ENCODE measurements at regions not wholly inside any gene's neighbourhood (a gene's known extent, or its start where the extent isn't known, plus 50 kb on each side); places are given as distances from the start of the nearest gene placed in this dataset.

DNA sequence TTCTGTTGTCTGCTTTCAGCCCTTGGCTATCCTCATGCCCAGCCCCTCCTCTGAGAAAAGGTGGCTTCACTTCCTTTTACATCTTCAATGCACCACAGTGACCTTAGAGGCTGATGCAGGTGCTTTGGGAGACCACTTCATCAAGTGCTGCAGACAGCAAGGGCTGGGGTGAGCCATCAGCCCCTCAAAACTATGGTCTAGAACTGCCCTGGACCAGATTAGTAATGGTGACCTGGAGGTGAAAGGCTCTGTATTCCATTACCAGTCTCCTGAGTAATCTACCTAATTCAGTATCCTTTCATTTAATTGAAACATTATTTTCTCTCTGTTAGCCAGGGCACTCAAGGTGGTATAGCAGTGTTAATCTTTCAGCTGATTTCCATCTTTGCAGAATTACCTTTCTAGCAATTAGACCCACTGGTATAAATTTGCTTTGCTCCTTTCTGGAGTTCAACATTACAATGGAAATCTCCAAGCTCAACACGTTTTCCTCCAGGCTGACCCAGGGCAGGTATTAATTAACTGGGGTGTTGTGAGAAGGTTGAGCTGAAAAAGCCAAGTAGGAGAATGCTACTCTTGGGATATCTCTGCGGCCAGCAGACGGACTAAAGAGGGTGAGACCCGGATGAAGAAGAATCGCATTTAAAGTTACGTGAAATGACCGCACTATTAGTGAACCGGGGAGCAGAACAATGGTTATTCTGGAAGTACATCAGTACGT, 469.0 kb downstream of the MEIS1 start:
- TF ChIP-seq GABPA (IDR thresholded peaks at IDR 0.05; ENCODE audit: low read depth): no peak
- TF ChIP-seq, protein P1, sequence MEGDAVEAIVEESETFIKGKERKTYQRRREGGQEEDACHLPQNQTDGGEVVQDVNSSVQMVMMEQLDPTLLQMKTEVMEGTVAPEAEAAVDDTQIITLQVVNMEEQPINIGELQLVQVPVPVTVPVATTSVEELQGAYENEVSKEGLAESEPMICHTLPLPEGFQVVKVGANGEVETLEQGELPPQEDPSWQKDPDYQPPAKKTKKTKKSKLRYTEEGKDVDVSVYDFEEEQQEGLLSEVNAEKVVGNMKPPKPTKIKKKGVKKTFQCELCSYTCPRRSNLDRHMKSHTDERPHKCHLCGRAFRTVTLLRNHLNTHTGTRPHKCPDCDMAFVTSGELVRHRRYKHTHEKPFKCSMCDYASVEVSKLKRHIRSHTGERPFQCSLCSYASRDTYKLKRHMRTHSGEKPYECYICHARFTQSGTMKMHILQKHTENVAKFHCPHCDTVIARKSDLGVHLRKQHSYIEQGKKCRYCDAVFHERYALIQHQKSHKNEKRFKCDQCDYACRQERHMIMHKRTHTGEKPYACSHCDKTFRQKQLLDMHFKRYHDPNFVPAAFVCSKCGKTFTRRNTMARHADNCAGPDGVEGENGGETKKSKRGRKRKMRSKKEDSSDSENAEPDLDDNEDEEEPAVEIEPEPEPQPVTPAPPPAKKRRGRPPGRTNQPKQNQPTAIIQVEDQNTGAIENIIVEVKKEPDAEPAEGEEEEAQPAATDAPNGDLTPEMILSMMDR (IDR thresholded peaks at IDR 0.05; ENCODE audit: insufficient read depth, low read length): no peak
- TF ChIP-seq POLR2AphosphoS5 (IDR thresholded peaks at IDR 0.05; ENCODE audit: low read depth): no peak
- TF ChIP-seq SPI1 (IDR thresholded peaks at IDR 0.05; ENCODE audit: borderline replicate concordance, low read depth): no peak
- TF ChIP-seq, protein P2, sequence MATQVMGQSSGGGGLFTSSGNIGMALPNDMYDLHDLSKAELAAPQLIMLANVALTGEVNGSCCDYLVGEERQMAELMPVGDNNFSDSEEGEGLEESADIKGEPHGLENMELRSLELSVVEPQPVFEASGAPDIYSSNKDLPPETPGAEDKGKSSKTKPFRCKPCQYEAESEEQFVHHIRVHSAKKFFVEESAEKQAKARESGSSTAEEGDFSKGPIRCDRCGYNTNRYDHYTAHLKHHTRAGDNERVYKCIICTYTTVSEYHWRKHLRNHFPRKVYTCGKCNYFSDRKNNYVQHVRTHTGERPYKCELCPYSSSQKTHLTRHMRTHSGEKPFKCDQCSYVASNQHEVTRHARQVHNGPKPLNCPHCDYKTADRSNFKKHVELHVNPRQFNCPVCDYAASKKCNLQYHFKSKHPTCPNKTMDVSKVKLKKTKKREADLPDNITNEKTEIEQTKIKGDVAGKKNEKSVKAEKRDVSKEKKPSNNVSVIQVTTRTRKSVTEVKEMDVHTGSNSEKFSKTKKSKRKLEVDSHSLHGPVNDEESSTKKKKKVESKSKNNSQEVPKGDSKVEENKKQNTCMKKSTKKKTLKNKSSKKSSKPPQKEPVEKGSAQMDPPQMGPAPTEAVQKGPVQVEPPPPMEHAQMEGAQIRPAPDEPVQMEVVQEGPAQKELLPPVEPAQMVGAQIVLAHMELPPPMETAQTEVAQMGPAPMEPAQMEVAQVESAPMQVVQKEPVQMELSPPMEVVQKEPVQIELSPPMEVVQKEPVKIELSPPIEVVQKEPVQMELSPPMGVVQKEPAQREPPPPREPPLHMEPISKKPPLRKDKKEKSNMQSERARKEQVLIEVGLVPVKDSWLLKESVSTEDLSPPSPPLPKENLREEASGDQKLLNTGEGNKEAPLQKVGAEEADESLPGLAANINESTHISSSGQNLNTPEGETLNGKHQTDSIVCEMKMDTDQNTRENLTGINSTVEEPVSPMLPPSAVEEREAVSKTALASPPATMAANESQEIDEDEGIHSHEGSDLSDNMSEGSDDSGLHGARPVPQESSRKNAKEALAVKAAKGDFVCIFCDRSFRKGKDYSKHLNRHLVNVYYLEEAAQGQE (IDR thresholded peaks at IDR 0.05; ENCODE audit: insufficient replicate concordance, low read depth): no peak
- no peak overlapping the region for H3K4me3 ChIP-seq (replicated peaks; ENCODE audit: insufficient read depth, low read length)
- DNase-seq (ENCODE audit: low read depth in 1 of 2, low spot score in 1 of 2): no peak
- no peak overlapping the region for H3K27ac ChIP-seq (replicated peaks)
- no peaks in the 10 kb centered on the region for H3K27me3 ChIP-seq (ENCODE audit: insufficient read depth, poor library complexity, severe bottlenecking)

DNA sequence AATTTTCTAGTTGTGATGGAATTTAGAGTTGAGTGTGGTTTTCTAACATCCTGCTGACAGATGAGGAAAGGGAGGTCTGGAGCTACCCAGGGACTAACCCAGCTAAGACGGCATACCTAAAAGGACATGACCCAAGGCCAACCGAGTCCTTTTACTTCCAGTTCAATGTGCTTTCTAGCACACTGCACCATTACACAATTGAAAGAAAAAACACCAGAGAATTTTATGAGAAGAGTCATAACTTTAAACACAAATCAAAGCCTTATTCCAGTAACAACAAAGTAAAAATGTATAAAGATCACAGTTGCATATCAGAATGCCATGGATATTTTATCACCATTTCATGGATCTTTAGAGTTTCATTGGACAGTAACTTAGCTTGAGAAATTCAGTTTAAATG, 480.3 kb downstream of the MEIS1 start:
- Histone ChIP-seq H3K4me3 (replicated peaks; ENCODE audit: insufficient read depth, low read length) (no peak overlapping the region), H3K27me3 (ENCODE audit: insufficient read depth, poor library complexity, severe bottlenecking) (no peaks in the 10 kb centered on the region), H3K27ac (replicated peaks) (no peak overlapping the region)
- no peak for TF ChIP-seq POLR2AphosphoS5 (IDR thresholded peaks at IDR 0.05; ENCODE audit: low read depth)
- TF ChIP-seq, protein P2 (IDR thresholded peaks at IDR 0.05; ENCODE audit: insufficient replicate concordance, low read depth): no peak
- DNase-seq (ENCODE audit: low read depth in 1 of 2, low spot score in 1 of 2): no peak

DNA sequence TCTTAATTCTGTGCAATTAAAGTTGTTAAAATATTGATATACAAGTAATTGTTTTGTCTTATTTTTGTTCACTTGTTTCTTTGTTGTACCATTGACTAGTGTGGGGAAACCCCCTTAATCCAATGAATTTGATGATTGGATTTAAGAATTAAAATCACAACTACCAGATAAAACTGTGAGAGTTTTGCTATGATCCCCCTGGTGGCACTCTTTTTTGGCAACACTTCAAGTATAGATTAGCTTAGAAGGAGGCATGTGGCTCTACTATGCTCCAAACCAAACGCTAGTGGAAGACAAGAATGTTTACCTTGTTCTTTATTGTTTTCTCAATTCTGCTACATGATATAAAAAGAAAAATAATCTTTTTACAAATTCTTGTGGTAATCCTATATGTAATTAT, 477.8 kb upstream of the ETAA1 start:
- TF ChIP-seq GABPA (IDR thresholded peaks at IDR 0.05; ENCODE audit: low read depth) (no peak), POLR2AphosphoS5 (IDR thresholded peaks at IDR 0.05; ENCODE audit: low read depth) (no peak), SPI1 (IDR thresholded peaks at IDR 0.05; ENCODE audit: borderline replicate concordance, low read depth) (no peak)
- TF ChIP-seq, protein P1 (IDR thresholded peaks at IDR 0.05; ENCODE audit: insufficient read depth, low read length): no peak
- TF ChIP-seq, protein P2 (IDR thresholded peaks at IDR 0.05; ENCODE audit: insufficient replicate concordance, low read depth): no peak
- H3K4me3 ChIP-seq (replicated peaks; ENCODE audit: insufficient read depth, low read length): no peak overlapping the region
- no peak overlapping the region for H3K27ac ChIP-seq (replicated peaks)
- H3K27me3 ChIP-seq (ENCODE audit: insufficient read depth, poor library complexity, severe bottlenecking): no peaks in the 10 kb centered on the region
- DNase-seq (ENCODE audit: low read depth in 1 of 2, low spot score in 1 of 2): no peak
